Activated CD8-positive, alpha-beta T cell treated with anti-CD3 and anti-CD28 coated beads, Interleukin-2, amount 10 ng/mL, durations not matched to agents 7 days and 5 days (primary cell): ENCODE measurements at regions not wholly inside any gene's neighbourhood (a gene's known extent, or its start where the extent isn't known, plus 50 kb on each side); places are given as distances from the start of the nearest gene placed in this dataset.

Experiments
- ATAC-seq: fragments of 150-1000 bp; cut with Tn5 transposase; one replicate; pipeline ENCODE4 v1.10.0; 2021; ENCODE audit warnings: moderate library complexity
- CTCF ChIA-PET: fragments of 350-600 bp; sonication (Branson Sonifier 250); formaldehyde crosslinking; loops from one replicate; lab custom pipeline; 2021; ENCODE audit warnings: antibody characterized with exemption; lab: Charles Lee
- POLR2A ChIA-PET: fragments of 350-600 bp; sonication (Branson Sonifier 250); formaldehyde crosslinking; loops from one replicate; lab custom pipeline; 2021; ENCODE audit warnings: antibody characterized with exemption; lab: Charles Lee
- DNase-seq: peaks from one replicate; pipeline ENCODE4 v3.0.0-alpha.2; 2020
- H3K27ac Mint-ChIP-seq: one replicate; pipeline ENCODE4 v1.8.0; 2021; ENCODE audit warnings: mild to moderate bottlenecking, mixed read lengths
- H3K27me3 Mint-ChIP-seq: one replicate; pipeline ENCODE4 v1.8.0; 2021; ENCODE audit warnings: low read depth, mixed read lengths
- H3K36me3 Mint-ChIP-seq: one replicate; pipeline ENCODE4 v1.8.0; 2021; ENCODE audit warnings: low read depth, mixed read lengths
- H3K4me1 Mint-ChIP-seq: one replicate; pipeline ENCODE4 v1.8.0; 2021; ENCODE audit warnings: low read depth, mixed read lengths
- H3K4me3 Mint-ChIP-seq: one replicate; pipeline ENCODE4 v1.8.0; 2021; ENCODE audit warnings: mild to moderate bottlenecking, mixed read lengths
- H3K9me3 Mint-ChIP-seq: one replicate; pipeline ENCODE4 v1.8.0; 2022; ENCODE audit warnings: mixed read lengths; ENCODE audit not compliant: insufficient read depth

GRCh38 chr18:6601241-6601640 is 128.3 kb upstream of the ARHGAP28 start:
- no peak overlapping the region for H3K27ac Mint-ChIP-seq
- no peaks in the 10 kb centered on the region for H3K36me3 Mint-ChIP-seq
- no peak for ATAC-seq
- ChIA-PET POLR2A (no interaction called here), CTCF (no interaction called here)
- H3K9me3 Mint-ChIP-seq = no peaks in the 10 kb centered on the region
- H3K27me3 Mint-ChIP-seq = no peaks in the 10 kb centered on the region
- no peak for DNase-seq
- H3K4me1 Mint-ChIP-seq = no peaks in the 10 kb centered on the region
- H3K4me3 Mint-ChIP-seq = no peak overlapping the region

DNA sequence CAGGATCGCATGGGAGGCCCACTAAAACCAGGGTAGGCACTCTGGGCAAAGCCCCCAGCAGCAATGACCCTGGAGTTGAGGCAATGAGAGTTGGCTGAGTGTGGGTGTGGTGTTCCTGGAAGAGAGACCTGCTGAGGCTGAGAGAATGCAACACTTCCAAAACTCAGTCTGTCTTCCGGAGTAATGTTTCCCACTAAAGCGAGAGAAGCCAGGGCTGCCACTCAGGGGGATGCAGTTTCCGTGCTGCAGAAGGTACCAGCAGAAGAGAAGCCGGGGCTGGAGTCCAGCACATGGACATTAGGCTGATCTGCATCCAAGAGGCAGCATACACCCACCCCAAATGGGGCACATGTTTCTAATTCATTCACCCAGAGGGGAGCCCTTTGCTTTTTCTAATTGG is 127.2 kb upstream of the ARHGAP28 start:
- DNase-seq (no peak), ATAC-seq (no peak)
- no peak overlapping the region for H3K4me3 Mint-ChIP-seq
- no peaks in the 10 kb centered on the region for H3K4me1 Mint-ChIP-seq
- H3K27me3 Mint-ChIP-seq = no peaks in the 10 kb centered on the region
- ChIA-PET POLR2A (no interaction called here), CTCF (no interaction called here)
- no peaks in the 10 kb centered on the region for H3K9me3 Mint-ChIP-seq
- no peaks in the 10 kb centered on the region for H3K36me3 Mint-ChIP-seq
- no peak overlapping the region for H3K27ac Mint-ChIP-seq

DNA sequence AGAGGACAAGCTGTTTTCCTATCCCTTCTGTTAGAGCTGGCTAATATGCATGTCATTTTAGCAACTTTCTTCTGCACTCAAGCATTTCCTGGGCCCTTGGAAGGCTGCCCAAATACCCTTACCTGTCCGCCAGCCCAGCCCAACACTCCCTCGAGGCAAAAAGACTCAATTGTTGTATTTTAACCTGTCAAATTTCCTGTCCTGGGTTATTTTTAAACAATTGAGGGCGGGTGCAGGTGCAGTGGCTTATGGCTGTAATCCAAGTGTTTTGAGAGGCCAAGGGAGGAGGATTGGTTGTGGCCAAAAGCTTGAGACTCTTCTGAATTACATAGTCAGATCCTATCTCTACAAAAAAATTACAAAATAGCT is 125.0 kb upstream of the ARHGAP28 start:
- CTCF ChIA-PET = no interaction called here

DNA sequence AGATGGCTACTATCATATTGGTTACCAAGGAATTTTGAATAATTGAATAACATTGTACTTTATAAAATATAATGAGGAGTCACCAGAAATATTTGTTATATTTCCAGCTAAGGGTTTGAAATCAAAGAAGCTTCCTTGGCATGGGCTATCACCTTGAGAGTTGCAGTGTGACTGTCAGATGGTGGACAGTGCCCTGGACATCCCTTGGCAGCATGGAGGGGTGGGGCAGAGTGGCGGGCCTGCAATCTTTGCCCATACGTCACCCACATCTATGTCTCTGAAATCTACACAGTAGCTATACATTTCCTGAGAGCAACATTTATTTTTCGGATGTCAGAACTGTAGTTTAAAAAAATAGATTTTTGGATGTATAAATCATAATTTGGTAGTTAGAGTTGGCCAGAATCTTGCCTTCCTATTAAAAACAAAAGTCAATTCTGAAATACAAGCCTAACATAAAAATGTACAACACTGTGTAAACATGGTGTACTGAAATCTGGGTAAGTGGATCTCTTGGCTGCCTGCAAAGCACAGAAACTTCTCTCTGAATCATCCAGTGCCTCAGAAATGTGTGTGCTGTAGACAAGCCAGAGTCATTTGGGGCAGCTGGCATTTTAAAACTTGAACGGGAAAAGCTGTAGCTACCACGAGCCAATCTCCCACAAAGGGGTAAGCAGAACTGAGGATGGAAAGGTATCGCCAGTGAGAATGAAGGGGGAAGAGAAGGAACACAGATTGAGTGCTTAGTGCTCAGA is 124.2 kb upstream of the ARHGAP28 start:
- H3K4me1 Mint-ChIP-seq = no peaks in the 10 kb centered on the region
- no peaks in the 10 kb centered on the region for H3K9me3 Mint-ChIP-seq
- no peak for ATAC-seq

More for the DNA sequence above, 125.0 kb upstream of the ARHGAP28 start:
- POLR2A ChIA-PET = no interaction called here
- Mint-ChIP-seq H3K36me3 (no peaks in the 10 kb centered on the region), H3K4me1 (no peaks in the 10 kb centered on the region), H3K27ac (no peak overlapping the region), H3K9me3 (no peaks in the 10 kb centered on the region), H3K4me3 (no peak overlapping the region), H3K27me3 (no peaks in the 10 kb centered on the region)
- DNase-seq = no peak
- ATAC-seq = no peak

DNA sequence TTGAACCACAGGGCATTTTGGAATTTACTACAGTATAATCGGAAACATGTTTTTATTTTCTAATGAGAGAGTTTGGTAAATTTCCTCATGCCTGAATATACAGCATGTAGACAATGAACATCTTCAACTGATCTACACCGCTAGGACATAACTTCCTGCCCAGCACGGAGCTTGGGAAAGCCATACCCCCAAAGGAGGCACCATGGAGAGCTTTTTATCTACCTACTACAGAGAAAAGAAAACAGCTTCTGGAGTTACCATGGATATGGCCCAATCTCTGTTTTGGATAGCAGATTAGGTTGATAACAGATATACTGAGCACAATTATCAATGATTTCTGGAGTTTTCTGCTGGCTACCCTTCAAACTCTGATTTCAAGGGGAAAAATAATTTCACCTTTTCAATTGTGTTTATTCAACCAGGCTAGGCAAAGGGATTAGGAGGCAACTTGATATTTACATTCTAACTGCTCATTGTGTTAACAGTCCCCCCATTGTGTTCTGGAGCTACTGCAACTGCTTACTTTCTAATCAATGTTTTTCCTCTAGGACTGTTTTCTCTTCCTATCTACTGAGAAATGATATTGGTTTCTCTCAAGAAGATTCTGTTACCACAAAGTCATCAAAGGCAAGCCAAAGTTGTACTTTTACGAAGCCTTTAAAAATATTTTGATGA is 123.0 kb upstream of the ARHGAP28 start:
- no peak for DNase-seq
- no peak for ATAC-seq
- Mint-ChIP-seq H3K4me1 (no peaks in the 10 kb centered on the region), H3K36me3 (no peaks in the 10 kb centered on the region), H3K27me3 (no peaks in the 10 kb centered on the region), H3K4me3 (no peak overlapping the region), H3K9me3 (no peaks in the 10 kb centered on the region), H3K27ac (no peak overlapping the region)
- ChIA-PET CTCF (no interaction called here), POLR2A (no interaction called here)

More for the DNA sequence above, 124.2 kb upstream of the ARHGAP28 start:
- Mint-ChIP-seq H3K27me3 (no peaks in the 10 kb centered on the region), H3K36me3 (no peaks in the 10 kb centered on the region), H3K4me3 (no peak overlapping the region), H3K27ac (no peak overlapping the region)
- CTCF ChIA-PET = no interaction called here
- POLR2A ChIA-PET = no interaction called here
- no peak for DNase-seq

DNA sequence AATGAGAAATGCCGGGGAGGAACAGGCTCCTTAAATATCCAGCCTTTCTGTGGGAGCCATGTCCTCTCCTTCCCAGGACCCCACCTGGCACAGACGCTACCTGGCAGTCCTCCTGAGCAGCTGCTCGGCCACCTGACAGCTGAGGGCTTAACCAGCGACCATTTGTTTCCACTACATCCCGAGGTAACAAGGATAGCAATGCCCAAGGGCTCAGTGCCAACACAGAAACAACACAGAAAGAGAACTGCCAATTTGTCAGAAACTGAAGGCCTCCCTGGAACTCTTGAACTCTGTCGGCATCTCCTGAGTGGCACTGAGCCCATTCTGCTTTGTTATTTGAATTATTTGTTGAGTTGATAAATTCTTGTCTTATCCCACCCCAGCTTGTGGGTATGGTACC is 122.2 kb upstream of the ARHGAP28 start:
- H3K36me3 Mint-ChIP-seq = no peaks in the 10 kb centered on the region
- ATAC-seq = no peak
- H3K4me1 Mint-ChIP-seq = no peaks in the 10 kb centered on the region
- H3K4me3 Mint-ChIP-seq = no peak overlapping the region
- CTCF ChIA-PET = no interaction called here
- H3K27me3 Mint-ChIP-seq = no peaks in the 10 kb centered on the region
- H3K27ac Mint-ChIP-seq = no peak overlapping the region
- DNase-seq = no peak
- POLR2A ChIA-PET = no interaction called here
- H3K9me3 Mint-ChIP-seq = no peaks in the 10 kb centered on the region

- no peaks in the 10 kb centered on the region for H3K36me3 Mint-ChIP-seq
- no peaks in the 10 kb centered on the region for H3K4me1 Mint-ChIP-seq
- H3K4me3 Mint-ChIP-seq = no peak overlapping the region
- ChIA-PET POLR2A (no interaction called here), CTCF (no interaction called here)
- no peak overlapping the region for H3K27ac Mint-ChIP-seq
- H3K9me3 Mint-ChIP-seq = peaks cover 4% of the 10 kb centered on the region
- DNase-seq = no peak
- ATAC-seq = no peak
- no peaks in the 10 kb centered on the region for H3K27me3 Mint-ChIP-seq
Observed at GRCh38 chr18:6609666-6610264, 119.8 kb upstream of the ARHGAP28 start.

DNA sequence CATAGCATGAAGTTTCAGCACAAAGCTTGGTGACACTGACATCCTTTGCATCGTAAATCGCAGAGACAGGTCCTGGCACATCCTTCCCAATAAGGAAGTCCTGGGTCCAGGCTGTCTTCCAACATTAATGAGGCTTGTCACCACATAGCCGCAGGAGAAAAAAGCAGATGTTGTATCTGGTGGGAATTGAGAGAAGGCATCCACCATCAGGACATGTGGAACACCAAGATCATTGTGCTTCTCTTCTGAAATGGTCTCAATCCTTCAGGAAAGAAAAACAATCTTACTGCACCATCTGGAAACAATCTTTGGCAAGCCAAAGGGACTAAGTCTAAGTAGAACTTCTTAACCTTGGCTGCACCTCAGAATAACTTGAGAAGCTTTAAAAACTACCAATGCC is 119.0 kb upstream of the ARHGAP28 start:
- ChIA-PET CTCF (no interaction called here), POLR2A (no interaction called here)
- Mint-ChIP-seq H3K4me1 (no peaks in the 10 kb centered on the region), H3K9me3 (peaks cover 4% of the 10 kb centered on the region), H3K4me3 (no peak overlapping the region), H3K36me3 (no peaks in the 10 kb centered on the region), H3K27ac (no peak overlapping the region), H3K27me3 (no peaks in the 10 kb centered on the region)
- DNase-seq (no peak), ATAC-seq (no peak)

- peaks cover 4% of the 10 kb centered on the region for H3K9me3 Mint-ChIP-seq
Observed at GRCh38 chr18:6613581-6613980, 115.9 kb upstream of the ARHGAP28 start.

DNA sequence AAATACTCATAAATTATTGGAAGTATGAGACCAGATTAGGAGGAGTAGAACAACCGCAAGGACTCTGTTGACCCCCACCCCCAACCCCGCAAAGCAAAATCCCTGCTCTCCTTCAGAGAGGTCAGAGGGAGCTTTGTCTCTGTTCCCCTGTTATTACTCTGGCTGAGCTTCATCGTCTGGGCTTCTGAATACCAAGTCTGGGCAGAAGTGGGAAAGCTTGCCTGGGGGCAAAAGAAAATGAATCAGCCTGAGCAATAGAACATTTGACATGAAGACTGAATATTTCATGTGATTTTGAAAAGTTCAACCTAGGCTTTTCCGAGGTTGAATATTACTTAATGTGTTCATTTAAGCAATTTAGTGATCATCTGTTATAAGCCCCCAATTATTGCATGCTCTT is 114.6 kb upstream of the ARHGAP28 start:
- ChIA-PET CTCF (no interaction called here), POLR2A (no interaction called here)
- H3K4me1 Mint-ChIP-seq = no peaks in the 10 kb centered on the region
- no peak overlapping the region for H3K4me3 Mint-ChIP-seq
- DNase-seq = no peak
- no peaks in the 10 kb centered on the region for H3K27me3 Mint-ChIP-seq
- no peak for ATAC-seq
- no peak overlapping the region for H3K27ac Mint-ChIP-seq
- H3K36me3 Mint-ChIP-seq = no peaks in the 10 kb centered on the region
- peaks cover 4% of the 10 kb centered on the region for H3K9me3 Mint-ChIP-seq

More at GRCh38 chr18:6613581-6613980, 115.9 kb upstream of the ARHGAP28 start:
- Mint-ChIP-seq H3K36me3 (no peaks in the 10 kb centered on the region), H3K27ac (no peak overlapping the region), H3K4me3 (no peak overlapping the region), H3K27me3 (no peaks in the 10 kb centered on the region), H3K4me1 (no peaks in the 10 kb centered on the region)
- no peak for ATAC-seq
- ChIA-PET POLR2A (no interaction called here), CTCF (no interaction called here)
- no peak for DNase-seq

DNA sequence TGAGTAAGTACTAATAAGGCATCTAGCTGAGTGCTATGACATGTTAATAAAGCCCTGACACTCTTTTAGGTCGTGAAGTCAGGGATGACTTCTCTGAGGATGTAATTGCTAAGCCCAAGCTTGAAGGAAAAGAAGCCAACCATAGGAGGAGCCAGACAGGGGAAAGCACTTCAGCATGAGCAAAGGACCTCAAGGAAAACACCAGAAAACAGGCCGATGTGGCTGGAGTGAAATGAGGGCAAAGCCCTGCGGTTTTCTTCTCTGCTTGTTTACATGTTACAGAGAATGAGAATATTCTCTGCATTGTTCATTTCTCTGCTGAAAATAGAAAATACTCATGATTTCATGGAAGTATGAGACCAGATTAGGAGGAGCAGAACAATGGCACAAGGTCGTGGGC is 112.5 kb upstream of the ARHGAP28 start:
- H3K27ac Mint-ChIP-seq = no peak overlapping the region
- no peaks in the 10 kb centered on the region for H3K36me3 Mint-ChIP-seq
- no peak for DNase-seq
- ATAC-seq = no peak
- H3K27me3 Mint-ChIP-seq = no peaks in the 10 kb centered on the region
- ChIA-PET CTCF (no interaction called here), POLR2A (no interaction called here)
- H3K9me3 Mint-ChIP-seq = peaks cover 4% of the 10 kb centered on the region
- no peaks in the 10 kb centered on the region for H3K4me1 Mint-ChIP-seq
- no peak overlapping the region for H3K4me3 Mint-ChIP-seq

- H3K27me3 Mint-ChIP-seq = no peaks in the 10 kb centered on the region
- ChIA-PET CTCF (no interaction called here), POLR2A (no interaction called here)
- no peak for ATAC-seq
- H3K4me3 Mint-ChIP-seq = no peak overlapping the region
- no peaks in the 10 kb centered on the region for H3K4me1 Mint-ChIP-seq
- H3K27ac Mint-ChIP-seq = no peak overlapping the region
- no peaks in the 10 kb centered on the region for H3K36me3 Mint-ChIP-seq
- H3K9me3 Mint-ChIP-seq = no peaks in the 10 kb centered on the region
- DNase-seq = no peak
Observed at GRCh38 chr18:6621437-6621836, 108.1 kb upstream of the ARHGAP28 start.
